Nephron (organoid): ENCODE measurements at regions not wholly inside any gene's neighbourhood (a gene's known extent, or its start where the extent isn't known, plus 50 kb on each side); places are given as distances from the start of the nearest gene placed in this dataset.

ENCODE experiments used
- H3K27ac Mint-ChIP-seq, 3 experiments: 2 replicates each; pipeline ENCODE4 v1.8.0; 2020; ENCODE audit warnings: mixed read lengths in 3 of 3, mild to moderate bottlenecking in 2 of 3, moderate library complexity in 1 of 3
- H3K27me3 Mint-ChIP-seq: 2 replicates; pipeline ENCODE4 v1.8.0; 2021; ENCODE audit warnings: low read depth, mild to moderate bottlenecking, moderate library complexity, mixed read lengths
- H3K36me3 Mint-ChIP-seq: 2 replicates; pipeline ENCODE4 v1.8.0; 2020; ENCODE audit warnings: low read depth, mixed read lengths
- H3K4me1 Mint-ChIP-seq: 2 replicates; pipeline ENCODE4 v1.8.0; 2020; ENCODE audit warnings: mixed read lengths
- H3K4me3 Mint-ChIP-seq, 3 experiments: 2 replicates each; pipeline ENCODE4 v1.8.0; 2020; ENCODE audit warnings: mild to moderate bottlenecking in 3 of 3, mixed read lengths in 3 of 3, moderate library complexity in 2 of 3
- H3K9me3 Mint-ChIP-seq: 2 replicates; pipeline ENCODE4 v1.8.0; 2020; ENCODE audit warnings: mixed read lengths
- CTCF ChIP-seq, 3 experiments: fragments of 200-600 bp; sonication (generic); IDR thresholded peaks; one replicate each; pipeline ENCODE4 v1.5.0; 2021; ENCODE audit warnings: antibody characterized with exemption in 3 of 3; ENCODE audit not compliant: unreplicated experiment in 3 of 3

GRCh38 chr2:118431586-118431985 is 343.3 kb downstream of the INSIG2 start:
- TF ChIP-seq CTCF (IDR thresholded peaks at IDR 0.05; ENCODE audit: unreplicated experiment in 3 of 3) = no peak
- H3K4me1 Mint-ChIP-seq = peaks cover 11% of the 10 kb centered on the region
- H3K4me3 Mint-ChIP-seq = no peak overlapping the region
- H3K9me3 Mint-ChIP-seq = no peaks in the 10 kb centered on the region
- H3K27ac Mint-ChIP-seq = no peak overlapping the region
- peaks cover 8% of the 10 kb centered on the region for H3K27me3 Mint-ChIP-seq
- no peaks in the 10 kb centered on the region for H3K36me3 Mint-ChIP-seq

- no peak overlapping the region for H3K27ac Mint-ChIP-seq
- no peak for TF ChIP-seq CTCF (IDR thresholded peaks at IDR 0.05; ENCODE audit: unreplicated experiment in 3 of 3)
- H3K4me3 Mint-ChIP-seq = no peak overlapping the region
- H3K36me3 Mint-ChIP-seq = no peaks in the 10 kb centered on the region
- H3K27me3 Mint-ChIP-seq = peaks cover 8% of the 10 kb centered on the region
- no peaks in the 10 kb centered on the region for H3K9me3 Mint-ChIP-seq
- H3K4me1 Mint-ChIP-seq = peaks cover 11% of the 10 kb centered on the region
Measured at GRCh38 chr2:118431165-118431517, 342.9 kb downstream of the INSIG2 start.

GRCh38 chr2:118430510-118431164 is 342.4 kb downstream of the INSIG2 start:
- no peaks in the 10 kb centered on the region for H3K9me3 Mint-ChIP-seq
- no peak for TF ChIP-seq CTCF (IDR thresholded peaks at IDR 0.05; ENCODE audit: unreplicated experiment in 3 of 3)
- no peak overlapping the region for H3K27ac Mint-ChIP-seq
- no peak overlapping the region for H3K4me3 Mint-ChIP-seq
- peaks cover 11% of the 10 kb centered on the region for H3K4me1 Mint-ChIP-seq
- H3K27me3 Mint-ChIP-seq = peaks cover 8% of the 10 kb centered on the region
- no peaks in the 10 kb centered on the region for H3K36me3 Mint-ChIP-seq

- Mint-ChIP-seq H3K27ac (no peak overlapping the region), H3K27me3 (peaks cover 4% of the 10 kb centered on the region), H3K36me3 (no peaks in the 10 kb centered on the region), H3K4me1 (no peaks in the 10 kb centered on the region), H3K4me3 (no peak overlapping the region), H3K9me3 (peaks cover 11% of the 10 kb centered on the region)
- TF ChIP-seq CTCF (IDR thresholded peaks at IDR 0.05; ENCODE audit: unreplicated experiment in 3 of 3) = no peak
Measured at GRCh38 chr2:118425191-118425590, 336.9 kb downstream of the INSIG2 start.

GRCh38 chr2:118423776-118424175 is 335.5 kb downstream of the INSIG2 start:
- no peaks in the 10 kb centered on the region for H3K36me3 Mint-ChIP-seq
- no peak overlapping the region for H3K4me3 Mint-ChIP-seq
- peaks cover 15% of the 10 kb centered on the region for H3K9me3 Mint-ChIP-seq
- no peak overlapping the region for H3K27ac Mint-ChIP-seq
- no peaks in the 10 kb centered on the region for H3K4me1 Mint-ChIP-seq
- TF ChIP-seq CTCF (IDR thresholded peaks at IDR 0.05; ENCODE audit: unreplicated experiment in 3 of 3) = no peak
- H3K27me3 Mint-ChIP-seq = no peaks in the 10 kb centered on the region

GRCh38 chr2:118421648-118422047 is 333.4 kb downstream of the INSIG2 start:
- TF ChIP-seq CTCF (IDR thresholded peaks at IDR 0.05; ENCODE audit: unreplicated experiment in 3 of 3) = no peak
- peaks cover 3% of the 10 kb centered on the region for H3K27me3 Mint-ChIP-seq
- no peak overlapping the region for H3K4me3 Mint-ChIP-seq
- H3K36me3 Mint-ChIP-seq = no peaks in the 10 kb centered on the region
- peaks cover 18% of the 10 kb centered on the region for H3K9me3 Mint-ChIP-seq
- no peak overlapping the region for H3K27ac Mint-ChIP-seq
- no peaks in the 10 kb centered on the region for H3K4me1 Mint-ChIP-seq
